SK-N-SH (cell line): ENCODE measurements at regions not wholly inside any gene's neighbourhood (a gene's known extent, or its start where the extent isn't known, plus 50 kb on each side); places are given as distances from the start of the nearest gene placed in this dataset.

ENCODE experiments used
- CTCF ChIA-PET: fragments of 300-600, 350-600 bp; formaldehyde crosslinking; extraction: SDS; loops from one replicate; lab custom pipeline; 2021; lab: Yijun Ruan, JAX
- POLR2A ChIA-PET: fragments of 350-600 bp; sonication (Branson Sonifier 250); formaldehyde crosslinking; extraction: SDS; loops from one replicate; lab custom pipeline; 2020; ENCODE audit warnings: antibody characterized with exemption, inconsistent platforms; lab: Yijun Ruan, JAX
- DNase-seq: peaks from one replicate; pipeline ENCODE4 v3.0.0; 2012
- H2AFZ ChIP-seq: fragments of 200-600 bp; sonication (generic); 2 replicates; pipeline ENCODE4 v1.8.1; 2016; ENCODE audit warnings: antibody characterized with exemption, mild to moderate bottlenecking, low read depth
- H3F3A ChIP-seq: fragments of 200-600 bp; sonication (generic); replicated peaks from 2 replicates; pipeline ENCODE3; 2016; ENCODE audit warnings: antibody characterized with exemption, mild to moderate bottlenecking; ENCODE audit not compliant: insufficient read depth
- H3K27ac ChIP-seq, 2 experiments: fragments of 200-500 bp in 1 of 2; fragments of 200-600 bp in 1 of 2; sonication (Bioruptor generic) in 1 of 2; sonication (generic), shearing (Covaris generic) in 1 of 2; 2 replicates each; pipeline versions ENCODE4 v1.5.1 to v1.6.1; 2014 to 2016; ENCODE audit warnings: low read depth in 2 of 2, inconsistent platforms in 1 of 2, low read length in 1 of 2, mild to moderate bottlenecking in 1 of 2, mixed read lengths in 1 of 2
- H3K27me3 ChIP-seq: fragments of 200-600 bp; sonication (generic), shearing (Covaris generic); 2 replicates; pipeline ENCODE4 v1.6.1; 2016; ENCODE audit warnings: mixed run types; ENCODE audit not compliant: insufficient read depth
- H3K36me3 ChIP-seq, 2 experiments: fragments of 200-500 bp in 1 of 2; fragments of 200-600 bp in 1 of 2; sonication (Bioruptor generic) in 1 of 2; sonication (generic) in 1 of 2; replicated peaks in 1 of 2; 2 replicates each; pipeline versions ENCODE3 to v1.5.1; 2014 to 2016; ENCODE audit warnings: low read length in 1 of 2, mild to moderate bottlenecking in 1 of 2; ENCODE audit not compliant: insufficient read depth in 2 of 2, control insufficient read depth in 1 of 2
- H3K4me1 ChIP-seq, 2 experiments: fragments of 200-500 bp in 1 of 2; fragments of 200-600 bp in 1 of 2; sonication (Bioruptor generic) in 1 of 2; sonication (generic), shearing (Covaris generic) in 1 of 2; 2 replicates each; pipeline versions ENCODE4 v1.5.1 to v1.6.1; 2014 to 2016; ENCODE audit warnings: low read depth in 1 of 2, low read length in 1 of 2, mixed run types in 1 of 2; ENCODE audit not compliant: insufficient read depth in 2 of 2, control insufficient read depth in 1 of 2
- H3K4me2 ChIP-seq: fragments of 200-600 bp; sonication (generic), shearing (Covaris generic); 2 replicates; pipeline ENCODE4 v1.6.1; 2017; ENCODE audit warnings: mixed run types
- H3K4me3 ChIP-seq, 2 experiments: fragments of 200-500 bp in 1 of 2; fragments of 200-600 bp in 1 of 2; sonication (Bioruptor generic) in 1 of 2; sonication (generic), shearing (Covaris generic) in 1 of 2; 2 replicates each; pipeline versions ENCODE4 v1.5.1 to v1.8.1; 2014 to 2016; ENCODE audit warnings: low read depth in 2 of 2, inconsistent platforms in 1 of 2, low read length in 1 of 2, mild to moderate bottlenecking in 1 of 2, mixed read lengths in 1 of 2, moderate library complexity in 1 of 2
- H3K79me2 ChIP-seq: fragments of 200-600 bp; sonication (generic); 2 replicates; pipeline ENCODE4 v1.8.1; 2017; ENCODE audit warnings: mild to moderate bottlenecking; ENCODE audit not compliant: insufficient read depth
- H3K9ac ChIP-seq: fragments of 200-600 bp; sonication (generic); 2 replicates; pipeline ENCODE4 v1.6.1; 2017; ENCODE audit warnings: mixed run types
- H3K9me2 ChIP-seq: fragments of 200-600 bp; sonication (generic); 2 replicates; pipeline ENCODE4 v1.6.1; 2017; ENCODE audit warnings: mixed run types
- H3K9me3 ChIP-seq: fragments of 200-600 bp; sonication (generic); 2 replicates; pipeline ENCODE4 v1.6.1; 2017; ENCODE audit warnings: mixed run types, mild to moderate bottlenecking, moderate library complexity
- H4K20me1 ChIP-seq: fragments of 200-600 bp; sonication (generic); 2 replicates; pipeline ENCODE4 v1.6.1; 2017; ENCODE audit warnings: mild to moderate bottlenecking, mixed run types; ENCODE audit not compliant: insufficient read depth
- CHD2 ChIP-seq: fragments of 150-350 bp; IDR thresholded peaks from 2 replicates; pipeline ENCODE4 v1.6.1; 2018; ENCODE audit warnings: low read length; ENCODE audit not compliant: partially characterized antibody
- EP300 ChIP-seq, 2 experiments: IDR thresholded peaks; 2 replicates each; pipeline versions ENCODE4 v1.4.0 to v1.6.1; 2012; ENCODE audit warnings: borderline replicate concordance in 1 of 2, low read depth in 1 of 2, low read length in 1 of 2
- EZH2phosphoT487 ChIP-seq: fragments of 200-600 bp; sonication (generic); IDR thresholded peaks from 2 replicates; pipeline ENCODE4 v1.6.1; 2017; ENCODE audit warnings: low read depth, mixed run types, mild to moderate bottlenecking, antibody characterized with exemption, moderate library complexity, borderline replicate concordance
- FOXM1 ChIP-seq: IDR thresholded peaks from 2 replicates; pipeline ENCODE4 v1.4.0; 2012; ENCODE audit warnings: low read depth, mild to moderate bottlenecking
- GATA2 ChIP-seq: sonication (generic); formaldehyde crosslinking; IDR thresholded peaks from 2 replicates; pipeline ENCODE4 v1.5.0; 2020; ENCODE audit warnings: mild to moderate bottlenecking, missing genetic modification reagents
- MAX ChIP-seq: IDR thresholded peaks from 2 replicates; pipeline ENCODE4 v1.4.0; 2012; ENCODE audit warnings: low read depth
- MEF2A ChIP-seq: IDR thresholded peaks from 2 replicates; pipeline ENCODE4 v1.4.0; 2012; ENCODE audit warnings: low read depth, borderline replicate concordance
- NFIC ChIP-seq: IDR thresholded peaks from 2 replicates; pipeline ENCODE4 v1.4.0; 2012; ENCODE audit warnings: borderline replicate concordance
- NRF1 ChIP-seq: IDR thresholded peaks from 2 replicates; pipeline ENCODE4 v1.6.1; 2012; ENCODE audit warnings: low read depth, mild to moderate bottlenecking, low read length
- RAD21 ChIP-seq: IDR thresholded peaks from 2 replicates; pipeline ENCODE4 v1.6.1; 2012; ENCODE audit warnings: mild to moderate bottlenecking, low read length
- RCOR1 ChIP-seq: fragments of 150-350 bp; IDR thresholded peaks from 2 replicates; pipeline ENCODE4 v1.6.1; 2017; ENCODE audit warnings: antibody characterized with exemption, low read length
- REST ChIP-seq: IDR thresholded peaks from 2 replicates; pipeline ENCODE4 v1.6.1; 2012; ENCODE audit warnings: mild to moderate bottlenecking, low read depth, low read length, moderate library complexity
- RFX5 ChIP-seq: IDR thresholded peaks from 2 replicates; pipeline ENCODE4 v1.6.1; 2012; ENCODE audit warnings: mild to moderate bottlenecking, improper control_type of control experiment, low read length
- RXRA ChIP-seq: IDR thresholded peaks from 2 replicates; pipeline ENCODE4 v1.4.0; 2012; ENCODE audit warnings: low read depth, mild to moderate bottlenecking, borderline replicate concordance
- TCF12 ChIP-seq: IDR thresholded peaks from 2 replicates; pipeline ENCODE4 v1.4.0; 2012
- ZBTB33 ChIP-seq: IDR thresholded peaks from 2 replicates; pipeline ENCODE4 v1.4.0; 2012; ENCODE audit warnings: low read depth, borderline replicate concordance
- WGBS: methylation state at CpG from one replicate; pipeline ENCODE4 v1.1.6; 2017; ENCODE audit warnings: low lambda C conversion rate; 5-methylcytosine and 5-hydroxymethylcytosine counted together
- TF ChIP-seq, protein P1 (sequence below): IDR thresholded peaks from 2 replicates; pipeline ENCODE4; 2012
- TF ChIP-seq, protein P2 (sequence below): fragments of 200-600 bp; sonication (generic); IDR thresholded peaks from 2 replicates; pipeline ENCODE4 v1.6.1; 2017; ENCODE audit warnings: antibody characterized with exemption, mild to moderate bottlenecking, moderate library complexity
- TF ChIP-seq, protein P3 (sequence below): IDR thresholded peaks from 2 replicates; pipeline ENCODE4 v1.4.0; 2012; ENCODE audit warnings: low read depth, borderline replicate concordance

GRCh38 chr14:71524320-71524982 is 407.8 kb upstream of the RGS6 start (continued):
- no peak for TF ChIP-seq GATA2 (CRISPR knock-in tag)
- TF ChIP-seq EZH2phosphoT487: no peak
- TF ChIP-seq FOXM1: no peak
- no peak for TF ChIP-seq CHD2
- TF ChIP-seq RCOR1: no peak
- no peak for TF ChIP-seq EP300 (IDR thresholded peaks at IDR 0.05; ENCODE audit: borderline replicate concordance in 1 of 2, low read depth in 1 of 2, low read length in 1 of 2)

- H3K27ac ChIP-seq: no peak overlapping the region
- H2AFZ ChIP-seq: no peak overlapping the region
- no peaks in the 10 kb centered on the region for H3K27me3 ChIP-seq
- 91% methylated on average over 5 of the region's 5 CpGs for WGBS
- H3K4me1 ChIP-seq: peaks cover 7 to 19% of the 10 kb centered on the region in 2 experiments; a peak in 3 of 4 replicates
- H3K9ac ChIP-seq: no peak overlapping the region
- no peaks in the 10 kb centered on the region for H3K9me3 ChIP-seq
- ChIA-PET POLR2A (no interaction called here), CTCF (no interaction called here)
- DNase-seq: no peak
- peaks cover 19% of the 10 kb centered on the region; the same call in 1 of the 2 replicates for H3K79me2 ChIP-seq
- no peaks in the 10 kb centered on the region for H3F3A ChIP-seq
- H3K4me2 ChIP-seq: no peak overlapping the region
- no peaks in the 10 kb centered on the region for H4K20me1 ChIP-seq
- no peak for TF ChIP-seq RCOR1
- TF ChIP-seq TCF12: no peak
- no peak for TF ChIP-seq CHD2
- no peak for TF ChIP-seq GATA2 (CRISPR knock-in tag)
- no peak for TF ChIP-seq ZBTB33
- TF ChIP-seq, protein P1, sequence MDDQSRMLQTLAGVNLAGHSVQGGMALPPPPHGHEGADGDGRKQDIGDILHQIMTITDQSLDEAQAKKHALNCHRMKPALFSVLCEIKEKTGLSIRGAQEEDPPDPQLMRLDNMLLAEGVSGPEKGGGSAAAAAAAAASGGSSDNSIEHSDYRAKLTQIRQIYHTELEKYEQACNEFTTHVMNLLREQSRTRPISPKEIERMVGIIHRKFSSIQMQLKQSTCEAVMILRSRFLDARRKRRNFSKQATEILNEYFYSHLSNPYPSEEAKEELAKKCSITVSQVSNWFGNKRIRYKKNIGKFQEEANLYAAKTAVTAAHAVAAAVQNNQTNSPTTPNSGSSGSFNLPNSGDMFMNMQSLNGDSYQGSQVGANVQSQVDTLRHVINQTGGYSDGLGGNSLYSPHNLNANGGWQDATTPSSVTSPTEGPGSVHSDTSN: no peak
- no peak for TF ChIP-seq NRF1
- TF ChIP-seq MAX: no peak
- TF ChIP-seq NFIC: no peak
- TF ChIP-seq FOXM1: no peak
- TF ChIP-seq MEF2A: no peak
- no peak for TF ChIP-seq RAD21
- TF ChIP-seq, protein P2, sequence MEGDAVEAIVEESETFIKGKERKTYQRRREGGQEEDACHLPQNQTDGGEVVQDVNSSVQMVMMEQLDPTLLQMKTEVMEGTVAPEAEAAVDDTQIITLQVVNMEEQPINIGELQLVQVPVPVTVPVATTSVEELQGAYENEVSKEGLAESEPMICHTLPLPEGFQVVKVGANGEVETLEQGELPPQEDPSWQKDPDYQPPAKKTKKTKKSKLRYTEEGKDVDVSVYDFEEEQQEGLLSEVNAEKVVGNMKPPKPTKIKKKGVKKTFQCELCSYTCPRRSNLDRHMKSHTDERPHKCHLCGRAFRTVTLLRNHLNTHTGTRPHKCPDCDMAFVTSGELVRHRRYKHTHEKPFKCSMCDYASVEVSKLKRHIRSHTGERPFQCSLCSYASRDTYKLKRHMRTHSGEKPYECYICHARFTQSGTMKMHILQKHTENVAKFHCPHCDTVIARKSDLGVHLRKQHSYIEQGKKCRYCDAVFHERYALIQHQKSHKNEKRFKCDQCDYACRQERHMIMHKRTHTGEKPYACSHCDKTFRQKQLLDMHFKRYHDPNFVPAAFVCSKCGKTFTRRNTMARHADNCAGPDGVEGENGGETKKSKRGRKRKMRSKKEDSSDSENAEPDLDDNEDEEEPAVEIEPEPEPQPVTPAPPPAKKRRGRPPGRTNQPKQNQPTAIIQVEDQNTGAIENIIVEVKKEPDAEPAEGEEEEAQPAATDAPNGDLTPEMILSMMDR: no peak
- no peak for TF ChIP-seq RXRA
- TF ChIP-seq, protein P3, sequence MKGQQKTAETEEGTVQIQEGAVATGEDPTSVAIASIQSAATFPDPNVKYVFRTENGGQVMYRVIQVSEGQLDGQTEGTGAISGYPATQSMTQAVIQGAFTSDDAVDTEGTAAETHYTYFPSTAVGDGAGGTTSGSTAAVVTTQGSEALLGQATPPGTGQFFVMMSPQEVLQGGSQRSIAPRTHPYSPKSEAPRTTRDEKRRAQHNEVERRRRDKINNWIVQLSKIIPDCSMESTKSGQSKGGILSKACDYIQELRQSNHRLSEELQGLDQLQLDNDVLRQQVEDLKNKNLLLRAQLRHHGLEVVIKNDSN: no peak
- no peak for TF ChIP-seq REST
- no peak for TF ChIP-seq EZH2phosphoT487
- TF ChIP-seq RFX5: no peak
- no peak overlapping the region for H3K4me3 ChIP-seq
- no peaks in the 10 kb centered on the region for H3K9me2 ChIP-seq
- H3K36me3 ChIP-seq: peaks cover 0 to 2% of the 10 kb centered on the region in 2 experiments
These were observed 406.5 kb upstream of the RGS6 start for GRCh38 chr14:71525663-71526221.
